Peyer's patch (tissue), 4 donors: ENCODE measurements at regions not wholly inside any gene's neighbourhood (a gene's known extent, or its start where the extent isn't known, plus 50 kb on each side); places are given as distances from the start of the nearest gene placed in this dataset.

Experiments
- DNase-seq, 3 donors: peaks; one replicate each; pipeline ENCODE4 v3.0.0-alpha.2; 2017 to 2019
- H3K27ac ChIP-seq, 4 donors: fragments of 200-600 bp; sonication (generic); one replicate each; pipeline ENCODE4 v1.5.1; 2016 to 2019
- H3K27me3 ChIP-seq, 2 donors: fragments of 200-600 bp; sonication (generic); one replicate each; pipeline ENCODE4 v1.5.1; 2019
- H3K36me3 ChIP-seq, 3 donors: fragments of 200-600 bp; sonication (generic); one replicate each; pipeline ENCODE4 v1.5.1; 2016 to 2019
- H3K4me1 ChIP-seq, 4 donors: fragments of 200-600 bp; sonication (generic); one replicate each; pipeline ENCODE4 v1.5.1; 2016 to 2019
- H3K4me3 ChIP-seq, 4 donors: fragments of 200-600 bp; sonication (generic); 1 replicate in 3 of 4; 2 replicates in 1 of 4; pipeline ENCODE4 v1.5.1; 2016 to 2019; ENCODE audit warnings: mild to moderate bottlenecking in 1 of 4
- H3K9me3 ChIP-seq, 4 donors: fragments of 200-600 bp; sonication (generic); one replicate each; pipeline ENCODE4 v1.5.1; 2016 to 2019; ENCODE audit warnings: mild to moderate bottlenecking in 1 of 4
- POLR2A ChIP-seq, 2 donors: fragments of 450-650 bp; IDR thresholded peaks; one replicate each; pipeline ENCODE4 v1.5.1; 2017; ENCODE audit warnings: antibody characterized with exemption in 2 of 2, mild to moderate bottlenecking in 2 of 2, moderate library complexity in 2 of 2
- TF ChIP-seq, protein P1 (sequence below), 6 experiments: fragments of 450-650 bp in 4 of 6; fragments of 200-600 bp in 2 of 6; sonication (generic) in 1 of 6; IDR thresholded peaks; one replicate each; pipeline ENCODE4 v1.5.1; 2017 to 2019; ENCODE audit warnings: antibody characterized with exemption in 6 of 6, mild to moderate bottlenecking in 3 of 6, moderate library complexity in 1 of 6

DNA sequence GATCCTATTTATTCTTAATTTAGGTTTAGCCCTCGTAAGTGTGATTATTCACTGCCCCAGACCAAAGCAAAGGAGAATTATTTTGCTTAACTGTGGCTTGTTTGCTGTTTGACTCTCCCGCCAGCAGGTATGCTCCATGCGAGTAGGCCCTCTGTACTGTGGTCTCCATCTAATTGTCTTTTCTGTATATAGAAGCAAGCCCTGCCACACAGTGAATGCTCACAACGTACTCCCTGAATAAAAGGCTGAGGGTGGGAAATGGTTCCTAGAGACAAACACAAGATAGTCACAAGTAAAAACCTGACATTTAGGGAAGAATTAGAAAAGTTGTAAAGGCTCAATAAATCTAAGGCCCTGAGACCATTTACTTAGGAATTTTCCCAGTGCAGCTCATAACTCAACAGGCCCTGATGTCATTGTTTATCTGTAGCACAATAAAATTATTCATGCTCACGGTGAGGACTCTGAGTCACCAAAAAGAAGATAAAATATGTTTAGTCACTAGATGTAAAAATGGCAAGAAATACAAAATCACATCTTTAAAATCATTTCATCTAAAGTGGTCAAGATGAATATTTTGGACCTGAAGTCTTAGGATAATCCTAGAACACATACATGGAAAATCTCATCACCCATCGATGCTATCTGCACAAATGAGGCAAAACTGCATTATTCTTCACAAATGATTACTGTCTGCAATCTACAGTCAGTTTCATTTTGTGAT, 473.2 kb downstream of the ENC1 start:
- no peak overlapping the region for H3K27ac ChIP-seq
- H3K4me3 ChIP-seq, result no peak overlapping the region
- no peaks in the 10 kb centered on the region for H3K27me3 ChIP-seq
- TF ChIP-seq, protein P1, sequence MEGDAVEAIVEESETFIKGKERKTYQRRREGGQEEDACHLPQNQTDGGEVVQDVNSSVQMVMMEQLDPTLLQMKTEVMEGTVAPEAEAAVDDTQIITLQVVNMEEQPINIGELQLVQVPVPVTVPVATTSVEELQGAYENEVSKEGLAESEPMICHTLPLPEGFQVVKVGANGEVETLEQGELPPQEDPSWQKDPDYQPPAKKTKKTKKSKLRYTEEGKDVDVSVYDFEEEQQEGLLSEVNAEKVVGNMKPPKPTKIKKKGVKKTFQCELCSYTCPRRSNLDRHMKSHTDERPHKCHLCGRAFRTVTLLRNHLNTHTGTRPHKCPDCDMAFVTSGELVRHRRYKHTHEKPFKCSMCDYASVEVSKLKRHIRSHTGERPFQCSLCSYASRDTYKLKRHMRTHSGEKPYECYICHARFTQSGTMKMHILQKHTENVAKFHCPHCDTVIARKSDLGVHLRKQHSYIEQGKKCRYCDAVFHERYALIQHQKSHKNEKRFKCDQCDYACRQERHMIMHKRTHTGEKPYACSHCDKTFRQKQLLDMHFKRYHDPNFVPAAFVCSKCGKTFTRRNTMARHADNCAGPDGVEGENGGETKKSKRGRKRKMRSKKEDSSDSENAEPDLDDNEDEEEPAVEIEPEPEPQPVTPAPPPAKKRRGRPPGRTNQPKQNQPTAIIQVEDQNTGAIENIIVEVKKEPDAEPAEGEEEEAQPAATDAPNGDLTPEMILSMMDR (IDR thresholded peaks at IDR 0.05), result no peak
- TF ChIP-seq POLR2A (IDR thresholded peaks at IDR 0.05), result no peak
- no peak for DNase-seq
- no peaks in the 10 kb centered on the region for H3K9me3 ChIP-seq
- H3K4me1 ChIP-seq, result no peaks in the 10 kb centered on the region
- H3K36me3 ChIP-seq, result no peaks in the 10 kb centered on the region

DNA sequence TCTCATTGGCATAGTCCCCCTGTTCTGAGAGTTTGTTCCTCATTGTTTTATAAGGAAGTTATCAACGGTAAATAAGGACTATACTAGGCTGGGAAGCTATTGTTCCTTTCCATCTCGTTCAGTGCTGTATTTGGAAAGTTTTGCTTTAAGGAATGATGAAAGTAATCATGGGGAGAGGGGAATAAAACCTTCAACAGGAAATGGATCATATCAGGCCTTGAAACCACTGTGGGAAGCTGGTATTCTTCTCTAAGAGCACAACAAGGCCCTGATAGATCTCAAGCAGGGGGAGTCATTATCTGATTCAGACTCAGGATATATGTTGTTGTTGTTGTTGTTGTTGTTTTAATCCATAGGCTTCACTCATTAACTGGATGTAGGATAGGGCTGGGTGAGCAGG, 474.5 kb downstream of the ENC1 start:
- Histone ChIP-seq H3K27ac (no peak overlapping the region), H3K4me1 (no peaks in the 10 kb centered on the region), H3K9me3 (no peaks in the 10 kb centered on the region), H3K27me3 (no peaks in the 10 kb centered on the region), H3K4me3 (no peak overlapping the region), H3K36me3 (no peaks in the 10 kb centered on the region)
- no peak for TF ChIP-seq POLR2A (IDR thresholded peaks at IDR 0.05)
- TF ChIP-seq, protein P1 (IDR thresholded peaks at IDR 0.05), result no peak
- DNase-seq, result no peak

DNA sequence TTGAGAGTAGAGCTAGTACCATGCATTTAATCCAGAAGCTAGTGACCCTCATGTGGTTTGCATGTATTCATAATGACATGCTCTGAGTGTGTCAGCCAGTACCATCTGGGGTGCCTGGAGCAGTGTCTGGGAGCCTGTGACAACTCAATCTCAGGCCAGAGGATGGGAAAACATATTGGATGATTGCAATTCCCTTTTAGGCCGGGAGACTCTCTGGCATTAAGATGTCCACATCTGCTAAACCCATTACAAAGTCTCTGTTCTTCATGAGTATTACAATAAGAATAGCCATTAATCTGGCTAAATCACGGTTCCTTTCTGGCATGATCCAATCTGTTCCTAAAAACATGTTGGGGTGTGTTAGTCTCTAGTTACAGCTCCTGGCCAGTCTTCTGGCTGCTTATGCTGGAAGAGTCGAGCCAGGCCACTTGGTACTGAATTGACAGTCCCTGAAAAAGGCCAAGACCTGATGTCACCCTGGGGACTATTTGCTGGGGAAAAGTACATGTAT, 475.7 kb downstream of the ENC1 start:
- H3K27ac ChIP-seq, result no peak overlapping the region
- TF ChIP-seq POLR2A (IDR thresholded peaks at IDR 0.05), result no peak
- TF ChIP-seq, protein P1 (IDR thresholded peaks at IDR 0.05), result no peak
- H3K27me3 ChIP-seq, result no peaks in the 10 kb centered on the region
- no peak for DNase-seq
- H3K9me3 ChIP-seq, result no peaks in the 10 kb centered on the region
- no peaks in the 10 kb centered on the region for H3K36me3 ChIP-seq
- H3K4me1 ChIP-seq, result no peaks in the 10 kb centered on the region
- no peak overlapping the region for H3K4me3 ChIP-seq

DNA sequence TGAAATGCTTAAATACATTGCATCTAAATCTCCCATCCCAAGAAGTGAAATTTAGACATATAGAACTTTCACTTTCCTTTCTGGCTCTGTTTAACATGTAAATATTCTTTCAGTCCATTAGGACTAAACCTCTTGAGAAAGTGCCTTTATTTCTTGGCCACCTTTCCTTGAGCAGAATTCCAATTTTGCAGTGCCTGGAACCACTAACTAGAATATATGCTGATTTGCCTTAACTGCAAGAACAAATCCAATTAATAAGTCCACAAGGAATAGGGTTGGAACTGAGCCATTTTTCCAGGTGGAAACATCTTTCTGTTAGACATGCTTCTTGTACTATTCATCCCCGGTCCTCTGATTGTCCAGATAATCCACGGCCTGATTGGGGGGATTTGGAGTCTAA, 478.0 kb downstream of the ENC1 start:
- Histone ChIP-seq H3K4me1 (no peaks in the 10 kb centered on the region), H3K27ac (no peak overlapping the region), H3K4me3 (no peak overlapping the region), H3K9me3 (no peaks in the 10 kb centered on the region), H3K36me3 (no peaks in the 10 kb centered on the region), H3K27me3 (no peaks in the 10 kb centered on the region)
- no peak for TF ChIP-seq POLR2A (IDR thresholded peaks at IDR 0.05)
- TF ChIP-seq, protein P1 (IDR thresholded peaks at IDR 0.05), result no peak
- DNase-seq, result no peak

DNA sequence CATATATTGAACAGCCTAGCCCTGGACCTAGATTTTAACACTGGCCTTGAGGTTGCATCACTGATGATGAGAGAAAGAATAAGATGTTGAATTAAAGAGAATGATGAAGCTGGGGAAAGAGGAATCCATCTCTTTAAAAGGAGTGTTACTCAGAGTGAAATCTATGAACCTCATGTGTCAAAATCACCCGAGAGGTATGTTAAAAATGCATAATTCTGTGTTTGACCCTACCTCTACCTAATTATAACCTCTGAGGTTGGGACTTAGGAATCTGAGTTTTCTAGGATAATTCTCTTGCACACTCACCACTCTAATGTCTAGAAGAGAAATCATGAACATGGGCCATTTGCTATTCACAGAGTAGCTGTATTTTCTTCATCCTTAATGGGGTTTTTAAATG, 479.4 kb downstream of the ENC1 start:
- H3K4me3 ChIP-seq, result no peak overlapping the region
- no peaks in the 10 kb centered on the region for H3K4me1 ChIP-seq
- no peaks in the 10 kb centered on the region for H3K27me3 ChIP-seq
- no peak overlapping the region for H3K27ac ChIP-seq
- H3K9me3 ChIP-seq, result no peaks in the 10 kb centered on the region
- no peaks in the 10 kb centered on the region for H3K36me3 ChIP-seq
- no peak for DNase-seq
- TF ChIP-seq, protein P1 (IDR thresholded peaks at IDR 0.05), result no peak
- no peak for TF ChIP-seq POLR2A (IDR thresholded peaks at IDR 0.05)
